HEK293T (cell line): ENCODE measurements at regions not wholly inside any gene's neighbourhood (a gene's known extent, or its start where the extent isn't known, plus 50 kb on each side); places are given as distances from the start of the nearest gene placed in this dataset.

Experiments used
- CTCF ChIA-PET: fragments of 350-600 bp; formaldehyde crosslinking; extraction: SDS; loops from one replicate; lab custom pipeline; 2021; ENCODE audit warnings: antibody characterized with exemption, inconsistent platforms; lab: Yijun Ruan, JAX
- POLR2A ChIA-PET: fragments of 350-600 bp; formaldehyde crosslinking; extraction: SDS; loops from one replicate; lab custom pipeline; 2020; ENCODE audit warnings: antibody characterized with exemption, inconsistent platforms; lab: Yijun Ruan, JAX
- DNase-seq: peaks from one replicate; pipeline ENCODE4 v3.0.0; 2012; ENCODE audit warnings: mixed read lengths; ENCODE audit errors: extremely low spot score
- ARNT ChIP-seq: fragments of 450-650 bp; IDR thresholded peaks from 2 replicates; pipeline ENCODE4 v1.6.1; 2017; ENCODE audit warnings: mild to moderate bottlenecking
- BHLHE40 ChIP-seq: fragments of 450-650 bp; IDR thresholded peaks from 2 replicates; pipeline ENCODE4 v1.6.1; 2016; ENCODE audit warnings: mild to moderate bottlenecking, moderate library complexity, borderline replicate concordance
- CTBP1 ChIP-seq: fragments of 450-650 bp; IDR thresholded peaks from 2 replicates; pipeline ENCODE4 v1.6.1; 2016; ENCODE audit warnings: borderline replicate concordance
- ELF4 ChIP-seq: fragments of 450-650 bp; IDR thresholded peaks from 2 replicates; pipeline ENCODE4 v1.6.1; 2017; ENCODE audit warnings: antibody characterized with exemption
- FOXA1 ChIP-seq: fragments of 450-650 bp; IDR thresholded peaks from 2 replicates; pipeline ENCODE4 v1.6.1; 2016; ENCODE audit warnings: mild to moderate bottlenecking
- FOXK2 ChIP-seq: fragments of 450-650 bp; IDR thresholded peaks from 2 replicates; pipeline ENCODE4 v1.6.1; 2016; ENCODE audit warnings: mild to moderate bottlenecking
- FOXM1 ChIP-seq: fragments of 450-650 bp; IDR thresholded peaks from 2 replicates; pipeline ENCODE4 v1.6.1; 2017; ENCODE audit warnings: mild to moderate bottlenecking, borderline replicate concordance
- HDGF ChIP-seq: fragments of 450-650 bp; IDR thresholded peaks from 2 replicates; pipeline ENCODE4 v1.6.1; 2017; ENCODE audit warnings: antibody characterized with exemption, borderline replicate concordance
- L3MBTL2 ChIP-seq: fragments of 450-650 bp; conservative IDR thresholded peaks from 2 replicates; pipeline ENCODE4 v1.6.1; 2016; ENCODE audit warnings: mild to moderate bottlenecking
- LEF1 ChIP-seq: fragments of 450-650 bp; IDR thresholded peaks from 2 replicates; pipeline ENCODE4 v1.6.1; 2017; ENCODE audit warnings: mild to moderate bottlenecking, borderline replicate concordance
- NFRKB ChIP-seq: fragments of 450-650 bp; IDR thresholded peaks from 2 replicates; pipeline ENCODE4 v1.6.1; 2016; ENCODE audit warnings: mild to moderate bottlenecking, moderate library complexity
- PKNOX1 ChIP-seq: fragments of 450-650 bp; IDR thresholded peaks from 2 replicates; pipeline ENCODE4 v1.6.1; 2016
- SP1 ChIP-seq: fragments of 450-650 bp; IDR thresholded peaks from 2 replicates; pipeline ENCODE4 v1.6.1; 2017
- SUZ12 ChIP-seq: fragments of 450-650 bp; IDR thresholded peaks from 2 replicates; pipeline ENCODE4 v1.6.1; 2016; ENCODE audit warnings: mild to moderate bottlenecking
- TARDBP ChIP-seq: fragments of 450-650 bp; IDR thresholded peaks from 2 replicates; pipeline ENCODE4 v1.6.1; 2016

DNA sequence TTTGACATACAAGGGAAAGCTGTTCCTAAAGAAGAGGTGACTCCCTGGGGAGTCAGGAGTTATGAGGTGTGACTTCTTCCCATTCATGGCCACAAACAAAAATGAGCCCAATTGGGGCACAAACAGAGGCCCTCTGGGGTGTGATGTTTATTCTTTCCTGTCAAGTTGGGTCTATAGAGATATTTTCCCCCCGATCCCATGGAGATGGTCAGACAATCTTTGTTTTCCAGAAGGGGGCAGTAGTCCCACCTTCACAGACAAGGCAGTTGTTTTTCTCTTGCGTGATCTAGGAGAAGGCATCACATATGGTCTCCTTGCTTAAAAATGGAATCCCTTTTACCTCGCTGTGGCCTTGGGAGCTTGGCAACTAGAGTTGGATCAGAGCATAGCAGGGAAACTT lies 110.3 kb downstream of the MFSD1 start:
- CTCF ChIA-PET = interaction anchor here (0.6 kb wide), 1 partner anchor 370 kb away, joined by 3 read pairs; no protein-coding TSS in a partner anchor
- TF ChIP-seq ARNT (no peak), CTBP1 (no peak), L3MBTL2 (no peak), FOXA1 (no peak), TARDBP (no peak), ELF4 (no peak), SP1 (no peak), PKNOX1 (no peak), LEF1 (no peak)
- no peak for DNase-seq
- POLR2A ChIA-PET = no interaction called here

GRCh38 chr3:158912621-158913020 lies 110.8 kb downstream of the MFSD1 start:
- ChIA-PET CTCF (interaction anchor here (0.6 kb wide), 1 partner anchor 369 kb away, joined by 3 read pairs; no protein-coding TSS in a partner anchor), POLR2A (no interaction called here)
- no peak for TF ChIP-seq LEF1
- no peak for TF ChIP-seq BHLHE40
- no peak for TF ChIP-seq ARNT
- no peak for TF ChIP-seq SP1
- no peak for TF ChIP-seq TARDBP
- no peak for TF ChIP-seq NFRKB
- TF ChIP-seq ELF4 = no peak
- TF ChIP-seq L3MBTL2 = no peak

DNA sequence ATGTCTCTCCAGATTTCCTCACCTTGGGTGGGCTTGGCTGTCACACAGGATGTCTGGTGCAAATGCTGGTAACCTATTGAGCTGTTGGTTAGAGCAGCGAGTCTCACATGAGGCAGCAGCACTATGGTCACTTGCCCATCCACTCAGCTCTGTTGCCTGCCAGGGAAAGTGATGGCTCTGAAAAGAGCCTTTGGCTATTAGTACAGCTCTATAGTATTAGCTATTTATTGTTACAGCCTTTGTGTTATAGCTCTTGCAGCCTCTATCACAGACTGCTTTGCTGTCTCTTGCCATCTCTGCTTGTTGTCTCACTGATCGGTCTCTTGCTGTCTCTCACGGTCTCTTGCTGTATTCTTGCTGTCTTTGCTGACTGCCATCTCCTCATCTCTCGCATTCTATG lies 114.3 kb downstream of the MFSD1 start:
- CTCF ChIA-PET = no interaction called here
- POLR2A ChIA-PET = no interaction called here
- DNase-seq = no peak
- no peak for TF ChIP-seq NFRKB
- no peak for TF ChIP-seq SUZ12
- no peak for TF ChIP-seq FOXM1
- no peak for TF ChIP-seq PKNOX1
- no peak for TF ChIP-seq L3MBTL2
- no peak for TF ChIP-seq ARNT

More at GRCh38 chr3:158912621-158913020, 110.8 kb downstream of the MFSD1 start:
- DNase-seq = no peak

- CTCF ChIA-PET = interaction anchor here (1.1 kb wide), 2 partner anchors 335 to 342 kb away, joined by 4 read pairs; no protein-coding TSS in a partner anchor
- TF ChIP-seq ARNT (no peak), FOXA1 (no peak), ELF4 (no peak), SP1 (no peak), FOXK2 (no peak)
- DNase-seq = peak; percentile 52
- POLR2A ChIA-PET = no interaction called here
Measured at GRCh38 chr3:158918008-158918407, 116.2 kb downstream of the MFSD1 start.

- POLR2A ChIA-PET = no interaction called here
- CTCF ChIA-PET = interaction anchor here (1.1 kb wide), 1 partner anchor 342 kb away, joined by 4 read pairs; no protein-coding TSS in a partner anchor
- no peak for TF ChIP-seq BHLHE40
- TF ChIP-seq ELF4 = no peak
- DNase-seq = no peak
Measured at GRCh38 chr3:158918451-158918850, 116.6 kb downstream of the MFSD1 start.

- CTCF ChIA-PET = no interaction called here
- no peak for TF ChIP-seq CTBP1
- TF ChIP-seq PKNOX1 = no peak
- TF ChIP-seq FOXK2 = no peak
- no peak for TF ChIP-seq HDGF
- TF ChIP-seq FOXM1 = no peak
- TF ChIP-seq TARDBP = no peak
- no peak for TF ChIP-seq SUZ12
- POLR2A ChIA-PET = no interaction called here
- no peak for DNase-seq
Measured at GRCh38 chr3:158920371-158920770, 118.5 kb downstream of the MFSD1 start.

GRCh38 chr3:158925021-158925420 lies 123.2 kb downstream of the MFSD1 start:
- ChIA-PET POLR2A (no interaction called here), CTCF (no interaction called here)

More at GRCh38 chr3:158925021-158925420, 123.2 kb downstream of the MFSD1 start:
- no peak for DNase-seq
- TF ChIP-seq FOXM1 = no peak
- TF ChIP-seq ELF4 = no peak
- no peak for TF ChIP-seq PKNOX1
- TF ChIP-seq HDGF = no peak
- TF ChIP-seq FOXA1 = no peak
- no peak for TF ChIP-seq LEF1
- no peak for TF ChIP-seq L3MBTL2
